ENCODE measurements at regions not wholly inside any gene's neighbourhood (a gene's known extent, or its start where the extent isn't known, plus 50 kb on each side); places are given as distances from the start of the nearest gene placed in this dataset.

DNA sequence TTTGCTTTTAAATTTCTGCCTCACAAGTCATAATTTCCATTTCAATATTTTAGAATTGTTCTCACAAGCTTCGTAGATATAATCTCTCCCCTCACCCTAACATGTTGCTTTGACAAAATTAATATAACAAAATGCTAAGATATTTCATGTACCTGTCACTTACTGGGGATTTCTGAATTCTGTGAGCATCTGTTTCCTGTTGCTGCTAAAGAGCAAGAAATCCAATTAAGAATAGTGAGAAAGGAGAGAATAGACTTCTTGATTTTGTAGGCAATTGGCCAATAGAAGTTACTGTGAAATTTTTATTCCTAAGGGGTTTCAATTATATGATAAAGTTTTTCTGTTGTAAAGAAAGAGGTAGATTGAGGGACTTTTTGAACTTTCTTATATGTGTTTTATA is 796.5 kb upstream of the ARRDC3 start:
- TF ChIP-seq, protein P1, sequence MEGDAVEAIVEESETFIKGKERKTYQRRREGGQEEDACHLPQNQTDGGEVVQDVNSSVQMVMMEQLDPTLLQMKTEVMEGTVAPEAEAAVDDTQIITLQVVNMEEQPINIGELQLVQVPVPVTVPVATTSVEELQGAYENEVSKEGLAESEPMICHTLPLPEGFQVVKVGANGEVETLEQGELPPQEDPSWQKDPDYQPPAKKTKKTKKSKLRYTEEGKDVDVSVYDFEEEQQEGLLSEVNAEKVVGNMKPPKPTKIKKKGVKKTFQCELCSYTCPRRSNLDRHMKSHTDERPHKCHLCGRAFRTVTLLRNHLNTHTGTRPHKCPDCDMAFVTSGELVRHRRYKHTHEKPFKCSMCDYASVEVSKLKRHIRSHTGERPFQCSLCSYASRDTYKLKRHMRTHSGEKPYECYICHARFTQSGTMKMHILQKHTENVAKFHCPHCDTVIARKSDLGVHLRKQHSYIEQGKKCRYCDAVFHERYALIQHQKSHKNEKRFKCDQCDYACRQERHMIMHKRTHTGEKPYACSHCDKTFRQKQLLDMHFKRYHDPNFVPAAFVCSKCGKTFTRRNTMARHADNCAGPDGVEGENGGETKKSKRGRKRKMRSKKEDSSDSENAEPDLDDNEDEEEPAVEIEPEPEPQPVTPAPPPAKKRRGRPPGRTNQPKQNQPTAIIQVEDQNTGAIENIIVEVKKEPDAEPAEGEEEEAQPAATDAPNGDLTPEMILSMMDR (conservative IDR thresholded peaks at IDR 0.05): no peak
- no peak for TF ChIP-seq ZFX (IDR thresholded peaks at IDR 0.05)
